ENCODE measurements at regions not wholly inside any gene's neighbourhood (a gene's known extent, or its start where the extent isn't known, plus 50 kb on each side); places are given as distances from the start of the nearest gene placed in this dataset.

GRCh38 chr5:91898898-91899297, 515.8 kb upstream of the ARRDC3 start:
- Histone ChIP-seq H3K4me2 (ENCODE audit: low read depth, low read length, poor library complexity, severe bottlenecking) (no peak overlapping the region), H3K4me3 (ENCODE audit: low read length, poor library complexity, severe bottlenecking) (no peak overlapping the region), H2AFZ (ENCODE audit: low read length) (no peak overlapping the region), H3K9ac (ENCODE audit: low read depth, low read length, poor library complexity, severe bottlenecking) (no peak overlapping the region), H3K9me3 (ENCODE audit: insufficient read depth, low read depth, low read length) (no peaks in the 10 kb centered on the region), H4K20me1 (ENCODE audit: insufficient read depth, low read length, poor library complexity, severe bottlenecking) (no peaks in the 10 kb centered on the region), H3K9me2 (replicated peaks; ENCODE audit: low read depth, low read length) (no peaks in the 10 kb centered on the region), H3K79me2 (ENCODE audit: insufficient read depth, low read length) (no peaks in the 10 kb centered on the region), H3F3A (ENCODE audit: low read depth) (no peaks in the 10 kb centered on the region), H3K27me3 (ENCODE audit: insufficient read depth, low read length, poor library complexity, severe bottlenecking) (no peaks in the 10 kb centered on the region), H3K36me3 (ENCODE audit: insufficient read depth, low read length) (no peaks in the 10 kb centered on the region), H3K4me1 (ENCODE audit: insufficient read depth, low read length, poor library complexity, severe bottlenecking) (no peaks in the 10 kb centered on the region)
- TF ChIP-seq EZH2phosphoT487 (IDR thresholded peaks at IDR 0.05; ENCODE audit: borderline replicate concordance) (no peak), CTCF (conservative IDR thresholded peaks at IDR 0.05; ENCODE audit: low read length) (no peak)

- Histone ChIP-seq H2AFZ (ENCODE audit: low read length) (no peak overlapping the region), H3K9ac (ENCODE audit: low read depth, low read length, poor library complexity, severe bottlenecking) (no peak overlapping the region), H3K79me2 (ENCODE audit: insufficient read depth, low read length) (no peaks in the 10 kb centered on the region), H3K4me1 (ENCODE audit: insufficient read depth, low read length, poor library complexity, severe bottlenecking) (no peaks in the 10 kb centered on the region), H3K27me3 (ENCODE audit: insufficient read depth, low read length, poor library complexity, severe bottlenecking) (no peaks in the 10 kb centered on the region), H3K36me3 (ENCODE audit: insufficient read depth, low read length) (no peaks in the 10 kb centered on the region), H3K9me2 (replicated peaks; ENCODE audit: low read depth, low read length) (no peaks in the 10 kb centered on the region), H3K4me3 (ENCODE audit: low read length, poor library complexity, severe bottlenecking) (no peak overlapping the region), H3K4me2 (ENCODE audit: low read depth, low read length, poor library complexity, severe bottlenecking) (no peak overlapping the region), H3K9me3 (ENCODE audit: insufficient read depth, low read depth, low read length) (no peaks in the 10 kb centered on the region), H4K20me1 (ENCODE audit: insufficient read depth, low read length, poor library complexity, severe bottlenecking) (no peaks in the 10 kb centered on the region), H3F3A (ENCODE audit: low read depth) (no peaks in the 10 kb centered on the region)
- no peak for TF ChIP-seq CTCF (conservative IDR thresholded peaks at IDR 0.05; ENCODE audit: low read length)
- TF ChIP-seq EZH2phosphoT487 (IDR thresholded peaks at IDR 0.05; ENCODE audit: borderline replicate concordance) = no peak
Observed at GRCh38 chr5:91898019-91898418, 514.9 kb upstream of the ARRDC3 start.

- Histone ChIP-seq H3K4me3 (ENCODE audit: low read length, poor library complexity, severe bottlenecking) (no peak overlapping the region), H3K27me3 (ENCODE audit: insufficient read depth, low read length, poor library complexity, severe bottlenecking) (no peaks in the 10 kb centered on the region), H3K36me3 (ENCODE audit: insufficient read depth, low read length) (no peaks in the 10 kb centered on the region), H3K9me3 (ENCODE audit: insufficient read depth, low read depth, low read length) (no peaks in the 10 kb centered on the region), H3K4me2 (ENCODE audit: low read depth, low read length, poor library complexity, severe bottlenecking) (no peak overlapping the region), H3K9ac (ENCODE audit: low read depth, low read length, poor library complexity, severe bottlenecking) (no peak overlapping the region), H3K4me1 (ENCODE audit: insufficient read depth, low read length, poor library complexity, severe bottlenecking) (no peaks in the 10 kb centered on the region), H3K9me2 (replicated peaks; ENCODE audit: low read depth, low read length) (no peaks in the 10 kb centered on the region), H2AFZ (ENCODE audit: low read length) (no peak overlapping the region), H3F3A (ENCODE audit: low read depth) (no peaks in the 10 kb centered on the region), H4K20me1 (ENCODE audit: insufficient read depth, low read length, poor library complexity, severe bottlenecking) (no peaks in the 10 kb centered on the region), H3K79me2 (ENCODE audit: insufficient read depth, low read length) (no peaks in the 10 kb centered on the region)
- no peak for TF ChIP-seq CTCF (conservative IDR thresholded peaks at IDR 0.05; ENCODE audit: low read length)
- no peak for TF ChIP-seq EZH2phosphoT487 (IDR thresholded peaks at IDR 0.05; ENCODE audit: borderline replicate concordance)
Observed at GRCh38 chr5:91888810-91889209, 505.7 kb upstream of the ARRDC3 start.

Data from Loucy (cell line).